ENCODE measurements at regions not wholly inside any gene's neighbourhood (a gene's known extent, or its start where the extent isn't known, plus 50 kb on each side); places are given as distances from the start of the nearest gene placed in this dataset.
"Not testable (repeated sequence)": the region's sequence is repeated elsewhere in the genome, so short reads cannot be mapped to it uniquely, and the experiment has no call there.

GRCh38 chr14:100419856-100420255, 96.7 kb downstream of the SLC25A47 start:
- DNase-seq (ENCODE audit: low read depth in 2 of 2) = no peak

GRCh38 chr14:100421756-100422470, 98.8 kb downstream of the SLC25A47 start:
- DNase-seq (ENCODE audit: low read depth in 2 of 2) = no peak

GRCh38 chr14:100422556-100423316, 99.6 kb downstream of the SLC25A47 start:
- peak in 1 of 2 experiments; percentile 27 for DNase-seq (ENCODE audit: low read depth in 2 of 2)

- DNase-seq (ENCODE audit: low read depth in 2 of 2) = no peak
These were observed 100.3 kb downstream of the SLC25A47 start for GRCh38 chr14:100423317-100424010.

- DNase-seq (ENCODE audit: low read depth in 2 of 2) = no peak
These were observed 101.6 kb downstream of the SLC25A47 start for GRCh38 chr14:100424504-100425428.

GRCh38 chr14:100425429-100425827, 102.3 kb downstream of the SLC25A47 start:
- DNase-seq (ENCODE audit: low read depth in 2 of 2) = no peak

GRCh38 chr14:100426314-100426713, 103.2 kb downstream of the SLC25A47 start:
- no peak for DNase-seq (ENCODE audit: low read depth in 2 of 2)

- DNase-seq (ENCODE audit: low read depth in 2 of 2) = no peak
These were observed 104.0 kb downstream of the SLC25A47 start for GRCh38 chr14:100427166-100427565.

GRCh38 chr14:100428727-100429126, 105.6 kb downstream of the SLC25A47 start:
- DNase-seq (ENCODE audit: low read depth in 2 of 2) = peak in 1 of 2 experiments; percentile 32

GRCh38 chr14:100429537-100429936, 106.4 kb downstream of the SLC25A47 start:
- DNase-seq (ENCODE audit: low read depth in 2 of 2) = no peak

GRCh38 chr14:100430571-100430970, 107.4 kb downstream of the SLC25A47 start:
- DNase-seq (ENCODE audit: low read depth in 2 of 2) = no peak

- not testable (repeated sequence) for DNase-seq (ENCODE audit: low read depth in 2 of 2)
These were observed 108.3 kb downstream of the SLC25A47 start for GRCh38 chr14:100431461-100431860.

- no peak for DNase-seq (ENCODE audit: low read depth in 2 of 2)
These were observed 109.7 kb downstream of the SLC25A47 start for GRCh38 chr14:100432652-100433427.

GRCh38 chr14:100433428-100433814, 110.3 kb downstream of the SLC25A47 start:
- no peak for DNase-seq (ENCODE audit: low read depth in 2 of 2)

GRCh38 chr14:100434033-100434601, 111.0 kb downstream of the SLC25A47 start:
- no peak for DNase-seq (ENCODE audit: low read depth in 2 of 2)

GRCh38 chr14:100434911-100435438, 111.8 kb downstream of the SLC25A47 start:
- DNase-seq (ENCODE audit: low read depth in 2 of 2) = no peak

- DNase-seq (ENCODE audit: low read depth in 2 of 2) = no peak
These were observed 112.3 kb downstream of the SLC25A47 start for GRCh38 chr14:100435459-100435858.

- no peak for DNase-seq (ENCODE audit: low read depth in 2 of 2)
These were observed 113.7 kb downstream of the SLC25A47 start for GRCh38 chr14:100436745-100437406.

GRCh38 chr14:100438271-100438670, 115.1 kb downstream of the SLC25A47 start:
- DNase-seq (ENCODE audit: low read depth in 2 of 2) = no peak

All from fibroblast of skin of left quadriceps (primary cell).